Gastrocnemius medialis (tissue), 4 donors: ENCODE measurements at regions not wholly inside any gene's neighbourhood (a gene's known extent, or its start where the extent isn't known, plus 50 kb on each side); places are given as distances from the start of the nearest gene placed in this dataset.

ENCODE experiments used
- ATAC-seq, 2 donors: fragments of 150-250 bp; one replicate each; pipeline ENCODE4 v1.9.1; 2016
- DNase-seq, 2 donors: peaks; one replicate each; pipeline ENCODE4 v3.0.0-alpha.2; 2019
- H3K27ac ChIP-seq, 4 donors: fragments of 200-600 bp; sonication (generic); 1 replicate in 1 of 4; 2 replicates in 3 of 4; pipeline ENCODE4 v1.5.1; 2016 to 2018; ENCODE audit warnings: mild to moderate bottlenecking in 2 of 4, moderate library complexity in 1 of 4
- H3K27me3 ChIP-seq, 3 donors: fragments of 200-600 bp; sonication (generic) in 2 of 3; 1 replicate in 1 of 3; 2 replicates in 2 of 3; pipeline versions ENCODE4 v1.5.1 to v1.6.0; 2016 to 2019; ENCODE audit warnings: mild to moderate bottlenecking in 1 of 3, moderate library complexity in 1 of 3
- H3K36me3 ChIP-seq, 2 donors: fragments of 200-600 bp; sonication (generic) in 1 of 2; one replicate each; pipeline ENCODE4 v1.5.1; 2017 to 2018
- H3K4me1 ChIP-seq, 2 donors: fragments of 200-600 bp; sonication (generic) in 1 of 2; one replicate each; pipeline ENCODE4 v1.5.1; 2016 to 2017; ENCODE audit warnings: mild to moderate bottlenecking in 2 of 2
- H3K4me3 ChIP-seq, 4 donors: fragments of 200-600 bp; sonication (generic) in 3 of 4; 1 replicate in 1 of 4; 2 replicates in 3 of 4; pipeline ENCODE4 v1.5.1; 2016 to 2019; ENCODE audit warnings: mild to moderate bottlenecking in 2 of 4
- H3K9me3 ChIP-seq, 3 donors: fragments of 200-600 bp; sonication (generic) in 2 of 3; 1 replicate in 1 of 3; 2 replicates in 2 of 3; pipeline ENCODE4 v1.5.1; 2016 to 2019
- POLR2A ChIP-seq, 2 donors: fragments of 450-650 bp; IDR thresholded peaks; one replicate each; pipeline ENCODE4 v1.6.1; 2017; ENCODE audit warnings: antibody characterized with exemption in 2 of 2, mild to moderate bottlenecking in 2 of 2, moderate library complexity in 2 of 2
- in situ Hi-C, 4 donors: fragments of 200-750 bp; cut with MboI; loops; one replicate each; pipeline versions ENCODE4 v1.15.0 to v1.8.0; 2017; ENCODE audit warnings: low sequenced_read_pairs in 4 of 4
- intact Hi-C: fragments of 100-400 bp; cut with DNase I; formaldehyde crosslinking; loops from one replicate; pipeline ENCODE4 v1.15.1; 2023; ENCODE audit warnings: low total_unique reads
- TF ChIP-seq, protein P1 (sequence below), 5 experiments: fragments of 450-650 bp in 3 of 5; fragments of 200-600 bp in 2 of 5; sonication (generic) in 2 of 5; IDR thresholded peaks in 4 of 5; conservative IDR thresholded peaks in 1 of 5; 1 replicate in 4 of 5; 2 replicates in 1 of 5; pipeline ENCODE4 v1.5.1; 2016 to 2019; ENCODE audit warnings: antibody characterized with exemption in 5 of 5, mild to moderate bottlenecking in 3 of 5, moderate library complexity in 3 of 5

DNA sequence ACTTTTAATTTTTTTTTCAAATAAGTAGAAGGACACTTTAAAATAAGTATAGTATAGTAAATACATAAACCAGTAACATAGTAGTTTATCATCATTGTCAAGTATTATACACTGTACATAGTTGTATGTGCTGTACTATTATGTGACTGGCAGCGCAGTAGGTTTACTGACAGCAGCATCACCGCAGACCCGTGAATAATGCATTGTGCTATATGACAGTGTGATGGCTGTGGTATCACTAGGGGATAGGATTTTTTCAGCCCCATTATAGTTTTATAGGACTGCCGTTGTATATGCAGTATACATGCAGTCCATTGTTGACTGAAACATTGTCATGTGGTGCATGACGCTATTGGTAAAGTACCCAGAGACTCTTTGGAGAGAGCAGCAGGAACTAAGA is 306.5 kb downstream of the SQOR start:
- intact Hi-C loops: no loop called here
- TF ChIP-seq, protein P1, sequence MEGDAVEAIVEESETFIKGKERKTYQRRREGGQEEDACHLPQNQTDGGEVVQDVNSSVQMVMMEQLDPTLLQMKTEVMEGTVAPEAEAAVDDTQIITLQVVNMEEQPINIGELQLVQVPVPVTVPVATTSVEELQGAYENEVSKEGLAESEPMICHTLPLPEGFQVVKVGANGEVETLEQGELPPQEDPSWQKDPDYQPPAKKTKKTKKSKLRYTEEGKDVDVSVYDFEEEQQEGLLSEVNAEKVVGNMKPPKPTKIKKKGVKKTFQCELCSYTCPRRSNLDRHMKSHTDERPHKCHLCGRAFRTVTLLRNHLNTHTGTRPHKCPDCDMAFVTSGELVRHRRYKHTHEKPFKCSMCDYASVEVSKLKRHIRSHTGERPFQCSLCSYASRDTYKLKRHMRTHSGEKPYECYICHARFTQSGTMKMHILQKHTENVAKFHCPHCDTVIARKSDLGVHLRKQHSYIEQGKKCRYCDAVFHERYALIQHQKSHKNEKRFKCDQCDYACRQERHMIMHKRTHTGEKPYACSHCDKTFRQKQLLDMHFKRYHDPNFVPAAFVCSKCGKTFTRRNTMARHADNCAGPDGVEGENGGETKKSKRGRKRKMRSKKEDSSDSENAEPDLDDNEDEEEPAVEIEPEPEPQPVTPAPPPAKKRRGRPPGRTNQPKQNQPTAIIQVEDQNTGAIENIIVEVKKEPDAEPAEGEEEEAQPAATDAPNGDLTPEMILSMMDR (IDR thresholded peaks at IDR 0.05 in 4 of 5, conservative IDR thresholded peaks at IDR 0.05 in 1 of 5): no peak
- TF ChIP-seq POLR2A (IDR thresholded peaks at IDR 0.05): no peak
- Histone ChIP-seq H3K9me3 (no peaks in the 10 kb centered on the region), H3K36me3 (no peaks in the 10 kb centered on the region), H3K4me1 (no peaks in the 10 kb centered on the region), H3K4me3 (no peak overlapping the region), H3K27ac (no peak overlapping the region), H3K27me3 (no peaks in the 10 kb centered on the region)
- DNase-seq (no peak), ATAC-seq (no peak)
- in situ Hi-C loops: loop anchor here in 1 of 4 donors (25.0 kb wide), 1 partner anchor 96 kb away; no protein-coding TSS in a partner anchor

DNA sequence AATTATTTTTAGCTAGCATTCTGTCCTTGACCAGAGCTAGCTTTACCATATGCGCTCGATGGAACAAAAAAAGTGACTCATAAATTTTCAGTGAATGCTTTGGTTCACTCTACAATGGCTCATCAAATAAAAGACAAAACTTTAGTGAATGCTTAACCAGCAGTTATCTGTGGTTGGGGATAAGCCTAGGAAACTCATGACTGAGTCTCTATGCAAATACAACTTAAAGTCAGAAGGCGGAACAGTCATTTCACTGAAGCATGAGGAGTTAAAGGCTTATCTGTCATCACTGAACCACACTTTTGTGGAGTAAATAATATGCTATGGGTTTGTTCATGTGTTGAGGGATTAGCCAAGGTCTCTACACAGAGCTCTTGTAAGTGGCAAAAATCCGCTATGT is 308.4 kb downstream of the SQOR start:
- ATAC-seq: no peak
- no peaks in the 10 kb centered on the region for H3K4me1 ChIP-seq
- no peak for DNase-seq
- no peaks in the 10 kb centered on the region for H3K9me3 ChIP-seq
- intact Hi-C loops: no loop called here
- no peak for TF ChIP-seq POLR2A (IDR thresholded peaks at IDR 0.05)
- TF ChIP-seq, protein P1 (IDR thresholded peaks at IDR 0.05 in 4 of 5, conservative IDR thresholded peaks at IDR 0.05 in 1 of 5): no peak
- H3K4me3 ChIP-seq: no peak overlapping the region
- H3K27me3 ChIP-seq: no peaks in the 10 kb centered on the region
- in situ Hi-C loops: loop anchor here in 1 of 4 donors (25.0 kb wide), 1 partner anchor 94 kb away; no protein-coding TSS in a partner anchor
- no peak overlapping the region for H3K27ac ChIP-seq
- H3K36me3 ChIP-seq: no peaks in the 10 kb centered on the region

DNA sequence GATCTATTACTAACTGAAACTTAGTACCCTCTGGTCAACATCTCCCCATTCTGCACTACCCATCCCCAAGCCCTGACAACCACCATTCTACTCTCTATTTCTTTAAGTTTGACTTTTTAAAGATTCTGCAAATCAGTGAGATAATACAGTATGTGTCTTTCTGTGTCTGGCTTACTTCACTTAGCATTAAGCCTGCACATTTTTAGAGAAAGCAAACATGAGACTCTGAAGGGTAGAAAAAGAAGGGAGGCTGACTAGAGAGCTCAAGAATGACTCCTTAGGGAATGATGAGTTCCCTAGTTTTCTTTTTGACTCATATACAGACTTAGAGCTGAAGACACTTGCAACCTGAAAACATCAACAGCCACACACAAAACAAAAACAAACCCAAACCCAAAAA is 311.3 kb downstream of the SQOR start:
- no peak overlapping the region for H3K4me3 ChIP-seq
- H3K9me3 ChIP-seq: no peaks in the 10 kb centered on the region
- H3K4me1 ChIP-seq: no peaks in the 10 kb centered on the region
- H3K27ac ChIP-seq: no peak overlapping the region
- no peaks in the 10 kb centered on the region for H3K36me3 ChIP-seq
- no peaks in the 10 kb centered on the region for H3K27me3 ChIP-seq
- intact Hi-C loops (no loop called here), in situ Hi-C loops (loop anchor here in 1 of 4 donors (25.0 kb wide), 1 partner anchor 91 kb away; no protein-coding TSS in a partner anchor)
- no peak for TF ChIP-seq POLR2A (IDR thresholded peaks at IDR 0.05)
- TF ChIP-seq, protein P1 (IDR thresholded peaks at IDR 0.05 in 4 of 5, conservative IDR thresholded peaks at IDR 0.05 in 1 of 5): no peak
- DNase-seq (no peak), ATAC-seq (no peak)

DNA sequence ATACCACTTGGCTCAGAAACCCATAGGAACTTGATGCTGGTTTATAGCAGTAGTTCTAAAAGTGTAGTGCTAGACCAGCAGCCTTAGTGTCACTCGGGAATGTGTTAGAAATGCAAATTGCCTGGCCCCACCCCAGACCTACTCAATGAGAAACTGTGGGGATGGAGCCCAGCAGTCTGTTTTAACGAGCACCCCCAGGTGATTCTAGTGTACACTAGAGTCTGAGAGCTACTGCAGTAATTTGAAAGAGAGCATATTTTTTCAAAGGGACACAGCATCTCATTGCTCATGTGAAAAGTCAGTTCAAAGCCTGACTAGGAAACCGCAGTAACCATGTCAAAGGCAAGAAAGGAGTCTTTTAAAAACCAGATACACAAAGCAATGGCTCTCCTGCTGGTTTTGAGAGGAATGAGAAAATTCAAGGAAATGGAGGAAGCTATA is 313.4 kb downstream of the SQOR start:
- Histone ChIP-seq H3K27me3 (no peaks in the 10 kb centered on the region), H3K4me1 (no peaks in the 10 kb centered on the region), H3K27ac (no peak overlapping the region), H3K9me3 (no peaks in the 10 kb centered on the region), H3K4me3 (no peak overlapping the region), H3K36me3 (no peaks in the 10 kb centered on the region)
- intact Hi-C loops (no loop called here), in situ Hi-C loops (loop anchor here in 1 of 4 donors (25.0 kb wide), 1 partner anchor 89 kb away; no protein-coding TSS in a partner anchor)
- ATAC-seq: no peak
- DNase-seq: no peak
- TF ChIP-seq POLR2A (IDR thresholded peaks at IDR 0.05): no peak
- TF ChIP-seq, protein P1 (IDR thresholded peaks at IDR 0.05 in 4 of 5, conservative IDR thresholded peaks at IDR 0.05 in 1 of 5): no peak

DNA sequence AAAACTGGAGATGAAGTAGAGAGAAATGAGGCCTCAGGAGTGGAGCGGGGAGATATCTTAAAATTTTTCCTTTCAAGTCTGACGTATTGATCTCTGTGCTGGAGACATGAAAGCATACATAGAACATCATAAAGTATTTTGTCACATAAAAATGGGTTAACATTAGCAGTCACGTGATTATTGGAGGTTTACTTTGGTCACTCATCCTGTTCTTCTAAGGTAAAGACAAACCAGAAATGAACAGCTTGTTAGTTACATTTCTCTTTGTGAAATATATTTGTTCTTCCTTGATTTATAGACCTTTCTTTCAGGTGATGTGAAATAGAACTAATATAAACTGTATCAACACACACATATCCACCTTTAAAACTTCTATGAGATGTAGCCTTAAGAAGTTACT is 324.1 kb downstream of the SQOR start:
- TF ChIP-seq, protein P1 (IDR thresholded peaks at IDR 0.05 in 4 of 5, conservative IDR thresholded peaks at IDR 0.05 in 1 of 5): no peak
- TF ChIP-seq POLR2A (IDR thresholded peaks at IDR 0.05): no peak
- intact Hi-C loops: no loop called here
- DNase-seq: no peak
- Histone ChIP-seq H3K4me3 (no peak overlapping the region), H3K36me3 (no peaks in the 10 kb centered on the region), H3K4me1 (no peaks in the 10 kb centered on the region), H3K27ac (no peak overlapping the region), H3K9me3 (no peaks in the 10 kb centered on the region), H3K27me3 (no peaks in the 10 kb centered on the region)
- no peak for ATAC-seq
- in situ Hi-C loops: no loop called here
